ENCODE measurements at regions not wholly inside any gene's neighbourhood (a gene's known extent, or its start where the extent isn't known, plus 50 kb on each side); places are given as distances from the start of the nearest gene placed in this dataset.
A peak's percentile ranks its signal among the peaks of the same experiment; 100 is the strongest.
"Not testable (repeated sequence)": the region's sequence is repeated elsewhere in the genome, so short reads cannot be mapped to it uniquely, and the experiment has no call there.

DNA sequence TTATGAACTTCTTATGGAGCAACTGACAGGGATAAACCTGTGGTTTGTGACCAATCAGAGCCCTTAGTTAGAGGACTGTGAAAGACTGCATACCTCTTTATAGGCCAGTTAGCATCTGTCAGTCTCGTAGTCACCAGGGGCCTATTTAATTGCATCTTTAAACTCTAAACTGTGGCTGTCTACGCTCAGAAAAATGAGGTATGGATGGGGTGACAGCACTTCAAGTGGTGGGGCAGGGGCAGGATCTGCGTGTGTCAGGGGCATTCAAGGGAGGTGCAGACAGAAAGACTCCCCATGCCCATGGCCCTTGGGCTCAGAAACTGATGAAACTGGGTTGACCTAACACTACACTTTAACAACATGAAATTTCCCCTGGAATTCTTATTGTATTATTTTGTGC lies 132.6 kb upstream of the TBCA start:
- no peak for DNase-seq

DNA sequence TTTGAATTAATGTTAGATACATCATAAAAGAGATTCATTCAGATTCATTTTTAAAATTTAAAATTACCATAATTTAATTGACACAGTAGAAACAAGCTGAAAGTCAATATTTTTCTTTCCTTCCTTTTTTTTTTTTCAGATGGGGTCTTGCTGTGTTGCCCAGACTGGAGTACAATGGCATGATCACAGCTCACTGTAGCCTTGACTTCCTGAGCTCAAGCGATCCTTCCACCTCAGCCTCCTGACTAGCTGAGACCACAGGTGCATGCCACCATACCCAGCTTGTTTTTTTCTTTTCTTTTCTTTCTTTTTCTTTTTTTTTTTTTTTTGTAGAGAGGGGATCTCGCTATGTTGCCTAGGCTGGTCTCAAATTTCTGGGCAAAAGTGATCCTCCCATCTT lies 131.6 kb upstream of the TBCA start:
- no peak for DNase-seq

GRCh38 chr5:77906806-77907205 lies 130.7 kb upstream of the TBCA start:
- no peak for DNase-seq

DNA sequence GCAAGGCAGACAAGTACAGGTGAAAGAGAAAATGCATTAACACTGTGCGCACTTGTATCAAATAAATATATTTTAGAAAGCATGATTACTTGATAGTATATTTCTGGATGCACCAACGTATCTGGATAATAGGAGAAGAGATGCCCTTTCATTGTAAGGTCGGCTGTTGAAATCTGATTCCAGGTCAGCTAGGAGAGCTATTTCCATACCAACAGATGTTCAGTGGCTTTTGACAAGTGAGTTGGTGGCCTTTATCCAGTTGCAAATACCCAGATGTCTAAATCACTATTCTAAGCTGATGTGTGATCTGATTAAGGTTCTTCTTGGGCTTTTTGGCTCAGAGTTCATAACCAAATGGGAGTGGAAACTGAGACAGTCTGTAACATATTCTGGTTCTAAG lies 128.2 kb upstream of the TBCA start:
- DNase-seq, result no peak

GRCh38 chr5:77900691-77901090 lies 124.6 kb upstream of the TBCA start:
- no peak for DNase-seq

- no peak for DNase-seq
These were observed 122.2 kb upstream of the TBCA start for GRCh38 chr5:77898385-77898784.

DNA sequence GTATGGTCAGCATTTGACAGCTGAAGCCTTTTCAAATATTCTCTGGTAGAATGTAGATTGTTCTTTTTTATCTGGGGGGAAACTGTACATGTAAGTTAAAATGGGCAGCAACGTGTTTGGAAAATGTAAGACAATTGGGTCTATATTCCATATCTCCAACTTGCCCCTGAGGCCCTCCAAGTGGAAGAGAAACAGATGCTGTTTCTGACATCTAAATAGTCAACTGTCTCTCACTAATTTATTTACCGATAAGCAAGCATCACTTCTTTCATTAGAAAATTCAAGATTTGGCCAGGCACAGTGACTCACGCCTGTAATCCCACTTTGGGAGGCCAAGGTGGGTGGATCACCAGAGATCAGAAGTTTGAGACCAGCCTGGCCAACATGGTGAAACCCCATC lies 120.2 kb upstream of the TBCA start:
- no peak for DNase-seq

- not testable (repeated sequence) for DNase-seq
These were observed 118.0 kb upstream of the TBCA start for GRCh38 chr5:77894103-77894502.

DNA sequence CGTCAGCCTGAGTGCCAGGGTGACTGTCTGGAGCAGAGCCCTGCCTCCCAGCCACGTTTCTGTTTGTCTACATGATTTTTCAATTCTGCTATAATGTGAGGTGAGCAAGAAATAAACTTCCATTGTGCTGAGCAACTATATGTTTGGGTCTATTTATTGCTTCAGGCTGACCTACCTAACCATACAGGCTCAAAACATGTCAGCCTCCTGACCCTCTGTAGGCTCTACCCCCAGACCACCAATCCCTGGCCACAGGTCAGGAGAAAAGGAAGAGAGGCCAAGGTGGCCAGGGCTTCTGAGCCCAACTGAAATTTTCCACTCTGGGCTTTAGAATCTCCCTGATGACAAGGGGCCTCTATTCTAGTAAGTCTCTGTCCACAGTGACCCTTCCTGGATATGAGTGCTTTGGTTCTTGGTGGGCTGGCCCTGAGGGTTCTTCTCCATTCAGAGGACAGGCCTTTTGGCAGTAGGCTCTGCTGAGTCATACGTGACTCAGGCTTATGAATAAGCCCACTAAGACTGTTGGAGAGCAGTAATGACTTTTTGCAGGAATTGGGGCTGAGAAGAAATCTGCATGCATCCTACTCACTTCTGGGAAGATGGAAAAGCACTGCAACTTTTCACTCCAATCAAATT lies 117.2 kb upstream of the TBCA start:
- no peak for DNase-seq

DNA sequence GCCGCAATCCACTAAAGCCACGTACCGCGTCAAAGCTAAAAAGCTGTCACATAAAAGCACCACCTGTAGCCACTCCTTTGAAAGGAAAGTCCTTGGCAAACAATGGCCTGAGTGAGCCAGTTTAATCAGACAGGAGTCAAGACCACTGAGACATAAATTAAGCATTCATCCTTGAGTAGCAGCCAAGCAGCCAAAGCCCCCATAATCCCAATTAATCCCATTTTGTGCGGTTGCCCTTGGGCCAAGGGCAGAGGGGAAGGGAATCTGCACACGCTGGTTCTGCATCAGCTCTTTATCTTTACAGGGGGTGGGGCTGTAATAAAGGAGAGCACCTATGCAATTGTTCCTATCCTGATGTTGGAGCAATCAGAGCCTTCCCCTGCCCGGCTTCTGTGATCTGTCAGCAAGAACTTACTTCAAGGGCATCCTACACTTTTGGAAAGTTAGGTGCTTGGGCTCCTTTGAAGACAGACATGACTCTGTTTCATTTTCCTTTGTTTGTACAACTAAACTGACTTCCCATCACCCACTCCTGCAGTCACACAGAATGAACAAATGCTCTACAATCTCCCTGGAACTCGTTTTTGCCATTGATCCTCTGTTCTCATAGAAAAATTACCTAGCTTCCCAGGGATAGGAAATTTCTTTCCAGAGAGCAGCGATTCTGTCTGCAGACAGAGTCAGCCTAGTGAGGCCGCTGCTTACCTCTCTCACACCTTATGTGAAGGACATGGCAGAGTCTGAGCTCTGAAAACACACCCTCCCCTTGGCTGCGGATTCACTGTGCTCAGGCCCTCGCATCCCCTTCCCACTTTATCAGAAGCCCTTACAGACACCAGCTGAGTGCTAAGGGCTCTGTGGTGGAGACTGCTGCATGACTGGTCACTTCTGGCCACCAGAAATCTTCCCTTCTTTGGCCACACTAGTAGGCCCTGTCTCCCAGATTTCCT lies 116.2 kb upstream of the TBCA start:
- DNase-seq, result no peak

GRCh38 chr5:77885519-77885918 lies 109.4 kb upstream of the TBCA start:
- no peak for DNase-seq

GRCh38 chr5:77882670-77883257 lies 106.6 kb upstream of the TBCA start:
- no peak for DNase-seq

- no peak for DNase-seq
These were observed 105.4 kb upstream of the TBCA start for GRCh38 chr5:77881528-77881927.

DNA sequence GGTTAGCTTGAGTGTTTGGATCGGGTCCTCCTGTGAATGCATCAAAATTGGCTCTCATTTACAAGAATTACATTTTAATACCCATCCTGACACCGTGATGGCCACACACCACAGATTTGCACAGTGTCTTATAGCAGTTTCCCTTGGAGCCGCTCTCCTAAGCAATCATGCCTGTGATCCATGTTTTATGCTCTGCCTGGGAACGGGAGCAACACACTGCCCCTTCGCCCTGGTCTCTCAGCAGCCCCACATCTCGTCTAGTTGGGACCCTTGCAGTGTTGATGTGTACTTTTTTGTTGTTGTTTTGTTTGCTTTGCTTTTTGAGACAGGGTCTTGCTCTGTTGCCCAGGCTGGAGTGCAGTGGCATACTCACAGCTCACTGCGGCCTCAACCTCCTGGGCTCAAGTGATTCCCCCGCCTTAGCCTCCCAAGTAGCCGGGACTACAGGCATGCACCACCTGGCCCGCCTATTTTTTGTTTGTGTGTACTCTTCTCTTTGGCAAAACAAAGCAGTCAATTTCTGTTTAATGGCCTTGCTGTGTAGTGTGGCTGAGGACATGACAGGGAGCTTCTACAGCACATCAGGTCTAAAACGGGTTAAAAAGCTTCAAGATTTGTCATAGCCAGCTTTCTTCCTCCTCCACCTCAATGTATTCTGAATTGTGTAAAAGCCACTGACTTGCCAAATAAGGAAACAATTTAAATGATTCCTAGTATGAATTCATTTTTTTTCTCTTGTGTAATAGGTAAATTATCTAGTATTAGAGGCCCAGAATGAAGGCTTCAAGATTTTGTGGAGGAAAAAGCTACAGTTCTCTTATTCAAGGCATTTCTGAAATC lies 101.6 kb upstream of the TBCA start:
- DNase-seq, result no peak

DNA sequence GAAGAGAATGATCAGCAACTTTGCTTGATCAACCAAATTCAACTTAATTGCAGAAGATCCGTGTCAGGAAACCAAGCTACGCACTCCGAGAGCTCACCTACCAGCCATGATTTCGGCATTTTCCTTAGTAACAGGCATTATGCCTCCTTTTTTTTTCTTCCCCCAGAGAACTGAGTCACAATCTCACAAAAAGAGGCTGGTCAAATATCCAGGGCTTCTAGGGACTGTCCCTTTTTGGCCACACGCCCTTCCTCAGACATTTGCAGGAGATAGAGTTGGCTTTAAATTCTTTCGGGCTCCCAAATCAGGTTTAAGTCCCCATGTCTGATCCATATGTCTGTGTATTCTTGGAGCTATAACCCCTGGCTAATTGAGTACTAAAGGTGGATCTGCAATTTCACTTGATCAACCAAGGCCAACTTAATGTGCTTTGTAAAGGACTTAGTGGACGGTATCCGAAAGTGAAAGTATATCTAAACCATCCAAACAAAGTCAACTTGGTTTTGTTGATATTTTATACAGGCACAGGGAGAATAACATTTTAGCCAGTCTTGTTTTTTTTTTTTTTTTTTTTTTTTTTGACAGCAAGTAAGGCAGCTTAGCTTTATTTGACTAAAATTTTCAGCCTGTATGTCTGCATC lies 100.8 kb upstream of the TBCA start:
- no peak for DNase-seq

GRCh38 chr5:77876316-77876715 lies 100.2 kb upstream of the TBCA start:
- no peak for DNase-seq

GRCh38 chr5:77874691-77875090 lies 98.6 kb upstream of the TBCA start:
- no peak for DNase-seq

DNA sequence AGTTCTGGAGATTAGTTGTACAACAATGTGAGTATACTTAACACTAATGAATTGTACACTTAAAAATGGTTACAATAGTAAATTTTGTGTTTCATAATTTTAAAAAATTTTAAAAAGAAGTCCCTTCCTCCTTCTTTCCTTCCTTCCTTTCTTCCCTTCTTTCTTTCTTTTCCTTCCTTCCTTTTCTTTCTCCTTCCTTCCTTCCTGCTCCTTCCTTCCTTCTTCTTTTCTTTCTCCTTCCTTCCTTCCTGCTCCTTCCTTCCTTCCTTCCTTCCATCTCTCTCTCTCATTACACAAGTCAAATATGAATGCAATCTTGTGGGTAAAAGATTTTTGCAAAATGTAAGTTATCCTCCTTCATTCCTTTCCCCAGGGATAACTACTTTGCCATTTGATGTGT lies 97.1 kb upstream of the TBCA start:
- no peak for DNase-seq

DNA sequence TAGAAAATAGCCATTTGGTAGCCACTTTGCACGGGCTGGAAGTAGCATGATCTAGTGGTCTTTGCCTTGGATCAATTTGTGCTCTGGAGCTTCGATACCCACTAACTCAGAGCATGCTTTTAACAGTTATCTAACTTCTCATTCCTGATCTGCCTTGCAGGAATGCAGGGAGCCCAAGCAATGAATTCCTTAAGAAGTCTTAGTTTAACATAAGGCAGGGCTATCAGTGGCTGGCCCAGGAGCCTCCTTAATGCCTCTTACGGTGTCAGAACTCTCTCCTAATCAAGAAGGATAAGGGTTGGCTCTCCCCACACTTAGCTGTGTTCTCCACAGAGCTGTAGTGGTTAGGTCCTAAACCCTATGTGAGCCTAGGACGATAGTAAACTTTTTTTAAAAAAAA lies 95.8 kb upstream of the TBCA start:
- no peak for DNase-seq

GRCh38 chr5:77871016-77871415 lies 94.9 kb upstream of the TBCA start:
- no peak for DNase-seq

- peak; percentile 16 for DNase-seq
These were observed 93.1 kb upstream of the TBCA start for GRCh38 chr5:77869116-77869798.
